Transverse colon (tissue), 4 donors: ENCODE measurements at regions not wholly inside any gene's neighbourhood (a gene's known extent, or its start where the extent isn't known, plus 50 kb on each side); places are given as distances from the start of the nearest gene placed in this dataset.

Experiments used
- DNase-seq: peaks from one replicate; pipeline ENCODE4 v3.0.0-alpha.2; 2019
- H3K27ac ChIP-seq, 4 donors: fragments of 200-600 bp; sonication (generic); 2 replicates each; pipeline ENCODE4 v1.5.1; 2016 to 2018; ENCODE audit warnings: inconsistent platforms in 4 of 4
- H3K27me3 ChIP-seq: fragments of 200-600 bp; sonication (generic); 2 replicates; pipeline ENCODE4 v1.5.1; 2017; ENCODE audit warnings: inconsistent platforms
- H3K36me3 ChIP-seq, 4 donors: fragments of 200-600 bp; sonication (generic); 2 replicates each; pipeline ENCODE4 v1.5.1; 2017 to 2019; ENCODE audit warnings: inconsistent platforms in 4 of 4
- H3K4me1 ChIP-seq, 4 donors: fragments of 200-600 bp; sonication (generic); 2 replicates each; pipeline ENCODE4 v1.5.1; 2017 to 2020; ENCODE audit warnings: inconsistent platforms in 4 of 4
- H3K4me3 ChIP-seq, 4 donors: fragments of 200-600 bp; sonication (generic); 1 replicate in 1 of 4; 2 replicates in 3 of 4; pipeline versions ENCODE4 v1.5.1 to v1.6.1; 2017 to 2019; ENCODE audit warnings: inconsistent platforms in 4 of 4
- H3K9me3 ChIP-seq, 2 donors: fragments of 200-600 bp; sonication (generic); 2 replicates each; pipeline ENCODE4 v1.5.1; 2017 to 2019; ENCODE audit warnings: inconsistent platforms in 2 of 2
- CTCF ChIP-seq, 5 experiments: fragments of 200-600 bp in 3 of 5; fragments of 450-650 bp in 2 of 5; sonication (generic) in 3 of 5; IDR thresholded peaks; 1 replicate in 2 of 5; 2 replicates in 3 of 5; pipeline ENCODE4 v1.5.1; 2016 to 2017; ENCODE audit warnings: antibody characterized with exemption in 5 of 5, inconsistent platforms in 3 of 5, mild to moderate bottlenecking in 2 of 5, moderate library complexity in 1 of 5
- EP300 ChIP-seq: sonication (generic); formaldehyde crosslinking; IDR thresholded peaks from one replicate; pipeline ENCODE4 v1.6.1; 2017; ENCODE audit warnings: antibody characterized with exemption, low read depth
- POLR2A ChIP-seq: fragments of 450-650 bp; IDR thresholded peaks from one replicate; pipeline ENCODE4 v1.6.1; 2016; ENCODE audit warnings: antibody characterized with exemption, mild to moderate bottlenecking, moderate library complexity
- POLR2AphosphoS5 ChIP-seq, 3 donors: sonication (generic); formaldehyde crosslinking; IDR thresholded peaks; one replicate each; pipeline ENCODE4 v1.6.1; 2016; ENCODE audit warnings: antibody characterized with exemption in 3 of 3
- WGBS, 2 donors: methylation state at CpG; one replicate each; pipeline ENCODE4 v1.1.5; 2018; ENCODE audit warnings: low coverage in 1 of 2; 5-methylcytosine and 5-hydroxymethylcytosine counted together
- in situ Hi-C, 4 donors: fragments of 200-750 bp; cut with MboI; loops; one replicate each; pipeline versions ENCODE4 v1.15.0 to v1.15.1; 2017; ENCODE audit warnings: low sequenced_read_pairs in 3 of 4, low pct_ligation_motif_present in 1 of 4, low pct_unique_long_range_greater_than_20kb in 1 of 4
- intact Hi-C: fragments of 100-400 bp; cut with DNase I; formaldehyde crosslinking; loops from one replicate; pipeline ENCODE4 v1.15.1; 2023; ENCODE audit warnings: low total_unique reads

- DNase-seq: no peak
- H3K4me1 ChIP-seq: no peaks in the 10 kb centered on the region
- H3K9me3 ChIP-seq: no peaks in the 10 kb centered on the region
- TF ChIP-seq EP300 (no peak), POLR2A (no peak), CTCF (IDR thresholded peaks at IDR 0.05) (no peak), POLR2AphosphoS5 (IDR thresholded peaks at IDR 0.05) (no peak)
- in situ Hi-C loops: no loop called here
- H3K27ac ChIP-seq: no peak overlapping the region
- H3K36me3 ChIP-seq: no peaks in the 10 kb centered on the region
- no peak overlapping the region for H3K4me3 ChIP-seq
- WGBS, 2 donors: 14 to 74% methylated on average over 1 to 5 of the region's 5 CpGs
- intact Hi-C loops: no loop called here
- H3K27me3 ChIP-seq: no peaks in the 10 kb centered on the region
Measured at GRCh38 chr6:170173335-170173881, 117.5 kb downstream of the DLL1 start.

- intact Hi-C loops (no loop called here), in situ Hi-C loops (no loop called here)
- no peaks in the 10 kb centered on the region for H3K9me3 ChIP-seq
- H3K27ac ChIP-seq: no peak overlapping the region
- WGBS, 2 donors: 93 to 95% methylated on average over 10 to 28 of the region's 28 CpGs
- TF ChIP-seq POLR2A: no peak
- TF ChIP-seq EP300: no peak
- TF ChIP-seq CTCF (IDR thresholded peaks at IDR 0.05): no peak
- TF ChIP-seq POLR2AphosphoS5 (IDR thresholded peaks at IDR 0.05): no peak
- no peak overlapping the region for H3K4me3 ChIP-seq
- no peak for DNase-seq
- H3K36me3 ChIP-seq: no peaks in the 10 kb centered on the region
- no peaks in the 10 kb centered on the region for H3K4me1 ChIP-seq
- H3K27me3 ChIP-seq: no peaks in the 10 kb centered on the region
Measured at GRCh38 chr6:170172825-170173256, 118.0 kb downstream of the DLL1 start.

DNA sequence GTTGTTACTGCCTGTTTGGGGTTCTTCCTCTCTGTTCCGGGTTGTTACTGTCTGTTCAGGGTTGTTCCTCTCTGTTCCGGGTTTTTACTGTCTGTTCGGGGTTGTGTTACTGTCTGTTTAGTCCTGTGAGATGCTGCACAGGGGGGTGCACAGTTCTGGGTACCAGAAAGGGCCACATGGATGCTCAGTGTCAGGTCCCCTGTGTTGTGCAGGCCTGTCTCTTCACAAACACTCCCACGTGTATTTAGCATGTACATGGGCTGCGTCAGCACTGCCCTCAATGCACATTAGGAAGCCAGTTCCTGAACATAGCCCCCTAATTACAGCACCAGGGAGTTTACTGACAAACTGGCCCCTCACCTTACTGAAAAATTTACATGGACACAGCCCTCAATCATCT, 118.5 kb downstream of the DLL1 start:
- WGBS, 2 donors: 49 to 84% methylated on average over 3 to 5 of the region's 5 CpGs
- no peaks in the 10 kb centered on the region for H3K36me3 ChIP-seq
- intact Hi-C loops: no loop called here
- TF ChIP-seq POLR2A (no peak), EP300 (no peak), POLR2AphosphoS5 (IDR thresholded peaks at IDR 0.05) (no peak), CTCF (IDR thresholded peaks at IDR 0.05) (no peak)
- no peaks in the 10 kb centered on the region for H3K27me3 ChIP-seq
- H3K9me3 ChIP-seq: no peaks in the 10 kb centered on the region
- DNase-seq: no peak
- H3K4me3 ChIP-seq: no peak overlapping the region
- in situ Hi-C loops: no loop called here
- no peak overlapping the region for H3K27ac ChIP-seq
- no peaks in the 10 kb centered on the region for H3K4me1 ChIP-seq

DNA sequence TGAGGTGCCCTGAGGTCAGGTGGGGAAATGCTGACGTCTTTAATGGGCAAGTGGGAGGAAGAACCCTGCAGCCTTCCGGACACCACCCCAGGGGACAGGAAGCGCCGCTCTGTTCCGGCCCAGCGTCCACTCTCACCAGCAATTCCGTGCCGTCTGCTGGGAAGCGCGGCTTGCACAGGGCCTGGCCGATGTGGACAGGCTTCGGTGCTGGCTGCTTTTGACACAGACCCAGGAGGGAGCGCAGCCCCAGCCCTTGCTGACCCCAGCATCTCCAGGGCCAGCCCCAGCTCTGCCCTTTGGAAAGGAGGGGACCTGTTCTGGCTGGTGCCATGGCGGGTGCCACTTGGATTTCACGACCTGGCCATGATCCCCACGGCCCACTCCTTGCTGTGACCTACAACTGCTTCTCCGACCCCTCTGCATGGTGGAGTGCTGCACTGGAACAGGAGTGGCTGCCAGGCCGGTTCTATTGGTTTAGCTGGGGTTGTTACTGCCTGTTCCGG, 123.2 kb downstream of the DLL1 start:
- DNase-seq: no peak
- no peaks in the 10 kb centered on the region for H3K27me3 ChIP-seq
- H3K4me3 ChIP-seq: no peak overlapping the region
- in situ Hi-C loops (no loop called here), intact Hi-C loops (no loop called here)
- no peaks in the 10 kb centered on the region for H3K4me1 ChIP-seq
- TF ChIP-seq CTCF (IDR thresholded peaks at IDR 0.05) (no peak), POLR2A (no peak), EP300 (no peak), POLR2AphosphoS5 (IDR thresholded peaks at IDR 0.05) (no peak)
- H3K9me3 ChIP-seq: no peaks in the 10 kb centered on the region
- no peak overlapping the region for H3K27ac ChIP-seq
- H3K36me3 ChIP-seq: no peaks in the 10 kb centered on the region
- 84 to 100% methylated on average over 1 to 19 of the region's 19 CpGs for WGBS, 2 donors
